HAP-1 (cell line): ENCODE measurements at regions not wholly inside any gene's neighbourhood (a gene's known extent, or its start where the extent isn't known, plus 50 kb on each side); places are given as distances from the start of the nearest gene placed in this dataset.

Experiments used
- DNase-seq, 2 experiments: peaks; one replicate each; pipeline ENCODE4 v3.0.0-alpha.2; 2016 to 2020; ENCODE audit warnings: low spot score in 2 of 2
- H3K27me3 ChIP-seq: fragments of 250-450 bp; sonication (Bioruptor Pico); 2 replicates; pipeline ENCODE4 v1.5.1; 2020; ENCODE audit warnings: low read depth, mild to moderate bottlenecking, moderate library complexity
- H3K36me3 ChIP-seq: fragments of 250-450 bp; sonication (Bioruptor Pico); replicated peaks from 2 replicates; pipeline ENCODE4 v1.5.1; 2020; ENCODE audit warnings: mild to moderate bottlenecking
- H3K4me1 ChIP-seq: fragments of 250-450 bp; sonication (Bioruptor Pico); 2 replicates; pipeline ENCODE4 v1.5.1; 2020; ENCODE audit warnings: mild to moderate bottlenecking
- H3K4me3 ChIP-seq: fragments of 250-450 bp; sonication (Bioruptor Pico); 2 replicates; pipeline ENCODE4 v1.5.1; 2020; ENCODE audit warnings: mild to moderate bottlenecking, moderate library complexity
- H3K9me3 ChIP-seq: fragments of 250-450 bp; sonication (Bioruptor Pico); 2 replicates; pipeline ENCODE4 v1.5.1; 2020; ENCODE audit warnings: mild to moderate bottlenecking, moderate library complexity
- in situ Hi-C: fragments of 300-500 bp; cut with MboI; formaldehyde crosslinking; loops from 3 replicates; pipeline ENCODE4 v1.14.3; 2020; ENCODE audit warnings: low sequenced_read_pairs, inconsistent platforms, mixed read lengths

DNA sequence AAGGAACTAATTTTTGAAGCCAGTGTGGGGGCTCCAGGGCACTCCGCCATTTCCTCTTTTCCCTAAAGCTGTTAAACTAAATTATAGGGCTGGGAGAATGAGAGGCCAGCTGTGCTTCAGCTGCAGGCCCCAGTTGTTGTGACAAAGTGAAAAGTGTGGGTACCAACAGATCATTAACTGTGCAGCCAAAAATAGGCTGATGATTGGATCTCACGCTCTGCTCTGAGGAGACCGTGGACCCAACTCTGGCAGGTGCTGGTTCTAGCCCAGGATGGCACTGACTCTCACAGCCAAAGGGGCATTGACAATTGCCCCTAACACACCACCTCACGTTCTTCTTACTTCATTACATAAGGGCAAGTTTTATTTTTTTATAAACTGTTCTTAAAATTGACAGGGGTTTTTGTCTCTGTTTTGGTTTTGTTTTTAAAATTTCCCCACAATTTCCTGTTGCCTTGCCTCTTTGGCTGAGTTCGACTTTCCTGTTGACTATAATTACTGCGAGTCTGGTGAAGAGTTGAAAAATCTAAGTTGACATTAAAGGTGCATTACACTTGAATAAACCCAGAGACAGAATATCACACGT lies 391.0 kb downstream of the FGF9 start:
- no peaks in the 10 kb centered on the region for H3K4me1 ChIP-seq
- in situ Hi-C loops = no loop called here
- no peaks in the 10 kb centered on the region for H3K27me3 ChIP-seq
- peaks cover 2% of the 10 kb centered on the region; the same call in 1 of the 2 replicates for H3K9me3 ChIP-seq
- no peaks in the 10 kb centered on the region for H3K36me3 ChIP-seq
- H3K4me3 ChIP-seq = no peak overlapping the region
- no peak for DNase-seq

DNA sequence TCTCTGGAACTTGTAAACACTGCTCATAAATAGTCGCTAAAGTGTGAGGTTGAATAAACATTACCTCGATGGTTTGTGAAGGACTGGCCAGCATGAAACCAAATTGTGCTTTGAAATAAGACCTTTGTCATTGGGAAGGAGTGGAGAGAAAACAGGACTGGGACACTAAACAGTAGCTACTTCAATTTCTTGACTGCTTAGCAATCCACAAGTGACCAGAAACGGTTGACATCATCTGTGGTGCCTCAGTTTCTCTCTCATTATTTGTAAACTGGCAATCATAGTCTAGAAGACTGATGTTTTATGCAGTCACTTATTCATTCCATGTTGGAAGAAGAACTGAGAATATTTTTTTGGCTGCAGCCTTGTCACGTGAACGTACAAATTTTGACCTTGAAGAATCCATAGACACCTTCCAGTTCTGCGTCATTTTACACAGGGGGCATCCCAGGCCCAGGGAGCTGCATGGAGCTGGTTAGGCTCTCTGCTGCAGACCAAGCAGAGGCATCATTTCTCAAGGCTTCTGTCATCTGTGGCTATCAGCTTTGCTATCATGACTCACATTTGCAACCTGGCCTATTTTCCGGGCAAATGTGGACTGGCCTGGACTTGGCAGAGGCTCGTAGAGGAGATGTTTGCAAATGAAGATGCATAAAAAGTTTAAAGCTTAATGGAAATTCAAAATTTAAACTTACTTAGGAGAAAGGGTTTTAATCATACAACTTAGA lies 391.8 kb downstream of the FGF9 start:
- DNase-seq = no peak
- in situ Hi-C loops = no loop called here

DNA sequence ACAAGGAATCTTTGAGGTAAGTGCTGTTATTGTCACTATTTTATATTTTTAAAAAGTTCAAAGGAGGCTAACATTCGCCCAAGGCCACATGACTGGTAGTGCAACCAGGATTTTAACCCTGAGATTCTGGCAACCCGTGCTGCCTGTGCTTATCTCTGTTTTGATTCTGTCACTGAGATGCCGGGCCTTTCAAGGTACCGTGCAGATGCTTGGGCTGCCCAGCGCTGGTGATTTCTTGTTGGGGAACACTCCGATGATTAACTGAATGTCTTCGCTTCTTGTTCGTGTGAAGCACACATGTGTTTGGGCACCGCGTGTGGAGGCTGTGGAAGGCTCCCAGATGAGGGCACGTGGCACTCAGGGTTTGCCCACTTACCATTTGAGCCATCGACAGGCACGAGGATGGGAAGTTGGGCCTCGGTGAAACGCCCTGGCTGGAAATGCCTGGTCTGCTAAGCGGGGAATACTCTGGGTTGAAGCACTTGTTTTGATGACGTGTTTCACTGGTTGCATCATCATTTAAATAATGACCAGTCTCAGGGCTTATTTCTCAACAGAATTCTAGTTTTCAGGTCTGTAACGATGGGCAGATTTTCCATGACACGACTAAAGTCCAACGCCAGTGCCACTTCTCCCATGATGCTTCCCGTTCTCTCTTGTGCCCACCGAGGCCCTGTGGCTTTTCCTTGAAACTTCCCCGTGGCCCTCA lies 392.7 kb downstream of the FGF9 start:
- H3K4me3 ChIP-seq = no peak overlapping the region
- H3K36me3 ChIP-seq = no peaks in the 10 kb centered on the region
- no peaks in the 10 kb centered on the region for H3K27me3 ChIP-seq
- no peaks in the 10 kb centered on the region for H3K4me1 ChIP-seq
- peaks cover 4% of the 10 kb centered on the region; the same call in 1 of the 2 replicates for H3K9me3 ChIP-seq
- no peak for DNase-seq
- in situ Hi-C loops = no loop called here

More for the DNA sequence above, 391.8 kb downstream of the FGF9 start:
- no peaks in the 10 kb centered on the region for H3K9me3 ChIP-seq
- no peaks in the 10 kb centered on the region for H3K4me1 ChIP-seq
- no peak overlapping the region for H3K4me3 ChIP-seq
- no peaks in the 10 kb centered on the region for H3K36me3 ChIP-seq
- H3K27me3 ChIP-seq = no peaks in the 10 kb centered on the region

DNA sequence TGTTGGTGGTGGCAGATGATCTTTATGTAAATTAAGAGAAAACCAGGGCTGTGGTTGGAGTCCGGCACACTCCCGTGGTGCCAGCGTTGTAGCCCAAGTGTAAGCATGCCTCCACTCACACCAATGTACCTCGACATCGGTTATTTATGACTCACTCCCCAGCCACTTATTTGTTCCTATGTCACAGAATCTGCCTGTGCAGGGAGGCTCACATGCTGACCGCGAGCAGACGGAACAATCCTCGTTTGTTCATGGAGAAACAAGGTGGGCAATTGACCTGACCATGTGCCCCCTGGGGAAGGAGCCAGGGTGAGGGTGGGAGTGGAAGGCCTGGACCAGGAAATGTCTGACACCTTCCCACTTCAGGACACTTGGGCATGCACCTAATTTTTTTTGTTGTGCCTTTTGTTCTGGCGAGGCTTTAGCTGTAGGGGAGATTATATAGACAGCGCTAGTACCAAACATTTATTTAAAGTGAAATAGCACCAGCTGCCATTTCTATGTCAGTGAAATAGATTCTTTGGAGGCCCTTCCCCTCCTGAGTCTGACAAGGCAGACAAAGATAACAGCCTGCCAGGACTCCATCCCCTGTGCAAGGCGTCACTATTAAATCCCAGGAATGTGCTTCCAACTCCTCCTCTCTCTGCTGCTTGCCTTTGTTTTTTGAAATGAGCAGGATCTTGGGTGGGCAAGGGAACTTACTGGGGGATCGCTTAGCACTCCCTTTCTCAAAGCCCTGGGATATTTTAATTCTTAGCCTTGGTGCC lies 394.2 kb downstream of the FGF9 start:
- peaks cover 4% of the 10 kb centered on the region; the same call in 1 of the 2 replicates for H3K9me3 ChIP-seq
- H3K27me3 ChIP-seq = no peaks in the 10 kb centered on the region
- no peaks in the 10 kb centered on the region for H3K36me3 ChIP-seq
- H3K4me3 ChIP-seq = no peak overlapping the region
- H3K4me1 ChIP-seq = no peaks in the 10 kb centered on the region
- DNase-seq = no peak
- in situ Hi-C loops = no loop called here

DNA sequence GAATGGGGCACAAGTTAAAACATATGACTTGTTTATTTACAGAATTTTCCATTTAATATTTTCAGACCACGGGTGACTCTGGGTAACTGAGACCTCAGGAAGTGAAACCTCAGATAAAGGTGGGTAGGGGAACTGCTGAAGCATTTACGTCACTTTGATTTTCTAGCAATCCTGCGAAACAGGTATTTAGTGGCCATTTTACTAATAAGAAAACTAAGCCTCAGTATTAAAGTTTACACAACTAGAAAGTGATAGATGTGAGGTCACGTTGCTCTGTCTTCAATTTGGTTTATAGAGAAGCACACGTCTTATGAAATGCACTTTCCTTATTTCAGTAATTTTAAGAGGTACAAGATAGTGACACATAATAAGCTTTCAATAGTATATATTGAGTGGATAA lies 402.8 kb downstream of the FGF9 start:
- Histone ChIP-seq H3K36me3 (no peaks in the 10 kb centered on the region), H3K9me3 (no peaks in the 10 kb centered on the region; the same call in 1 of the 2 replicates)
- no peak for DNase-seq

DNA sequence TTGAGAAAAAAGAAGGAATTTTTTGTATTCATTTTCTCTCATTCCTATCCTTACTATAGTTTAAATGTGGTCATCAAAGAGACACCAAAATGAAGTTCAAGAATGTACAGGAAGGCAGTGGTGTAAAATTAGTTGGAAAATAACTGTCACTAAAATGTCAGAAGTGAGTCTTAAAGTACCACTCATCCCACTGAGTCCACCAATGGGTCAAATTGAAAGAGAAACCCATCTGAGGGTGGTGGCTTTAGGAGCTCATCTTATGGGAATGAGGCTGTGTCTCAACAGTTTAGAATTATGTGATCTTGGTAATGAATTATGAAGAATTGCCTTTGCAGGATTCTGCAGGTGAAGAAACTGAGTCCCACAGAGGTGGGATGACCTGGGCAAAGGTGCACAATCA lies 403.5 kb downstream of the FGF9 start:
- Histone ChIP-seq H3K36me3 (no peaks in the 10 kb centered on the region), H3K9me3 (no peaks in the 10 kb centered on the region; the same call in 1 of the 2 replicates), H3K4me1 (no peaks in the 10 kb centered on the region), H3K4me3 (no peak overlapping the region), H3K27me3 (no peaks in the 10 kb centered on the region)
- in situ Hi-C loops = no loop called here
- no peak for DNase-seq

More for the DNA sequence above, 402.8 kb downstream of the FGF9 start:
- Histone ChIP-seq H3K27me3 (no peaks in the 10 kb centered on the region), H3K4me3 (no peak overlapping the region), H3K4me1 (no peaks in the 10 kb centered on the region)
- in situ Hi-C loops = no loop called here

DNA sequence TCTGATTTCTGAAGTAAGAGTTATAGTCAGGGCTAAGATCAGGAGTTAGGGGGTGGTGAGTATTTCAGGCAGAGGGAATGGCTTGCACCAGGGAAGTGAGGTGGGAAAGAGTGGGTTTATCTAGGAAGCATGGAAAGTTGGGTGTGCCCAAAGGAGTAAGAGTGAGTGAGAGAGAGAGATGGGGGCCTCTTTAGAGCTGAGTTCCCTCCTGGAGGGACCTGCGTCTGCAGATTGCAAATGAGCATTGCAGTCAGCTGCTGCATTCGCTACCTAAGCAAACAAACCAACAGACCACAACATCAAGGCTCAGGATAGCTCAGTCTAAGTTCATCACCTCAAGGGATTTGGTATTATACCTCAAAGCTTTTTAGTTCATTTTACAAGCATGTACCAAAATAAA lies 405.8 kb downstream of the FGF9 start:
- H3K4me3 ChIP-seq = no peak overlapping the region
- in situ Hi-C loops = no loop called here
- H3K9me3 ChIP-seq = no peaks in the 10 kb centered on the region; the same call in 1 of the 2 replicates

DNA sequence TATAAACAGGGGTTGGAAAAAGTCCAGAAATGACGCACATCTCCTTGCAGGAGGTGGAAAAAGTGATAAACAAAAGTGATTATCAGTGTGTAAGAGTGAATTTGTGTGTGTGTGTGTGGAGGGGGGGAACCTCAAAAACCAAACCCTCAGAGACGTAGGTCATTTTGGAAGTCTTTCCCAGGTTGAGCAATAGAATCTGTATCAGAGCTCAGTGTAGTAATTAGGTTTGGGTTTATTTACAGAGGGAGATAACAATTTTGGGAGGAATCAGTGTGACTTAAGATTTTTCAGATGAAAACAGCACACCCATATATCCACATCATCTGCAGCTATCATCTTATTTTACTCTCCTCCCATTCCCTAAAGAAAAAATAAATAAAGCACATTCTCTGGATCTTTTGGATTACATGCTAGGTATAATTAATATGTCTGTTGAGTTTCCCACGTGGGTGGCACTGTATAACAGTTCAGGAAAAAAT lies 406.4 kb downstream of the FGF9 start:
- H3K4me3 ChIP-seq = no peak overlapping the region
- no peaks in the 10 kb centered on the region for H3K27me3 ChIP-seq
- no peak for DNase-seq
- no peaks in the 10 kb centered on the region for H3K4me1 ChIP-seq
- no peaks in the 10 kb centered on the region for H3K36me3 ChIP-seq
- peaks cover 2% of the 10 kb centered on the region; the same call in 1 of the 2 replicates for H3K9me3 ChIP-seq
- in situ Hi-C loops = no loop called here

More for the DNA sequence above, 405.8 kb downstream of the FGF9 start:
- Histone ChIP-seq H3K27me3 (no peaks in the 10 kb centered on the region), H3K36me3 (no peaks in the 10 kb centered on the region), H3K4me1 (no peaks in the 10 kb centered on the region)
- DNase-seq = no peak

DNA sequence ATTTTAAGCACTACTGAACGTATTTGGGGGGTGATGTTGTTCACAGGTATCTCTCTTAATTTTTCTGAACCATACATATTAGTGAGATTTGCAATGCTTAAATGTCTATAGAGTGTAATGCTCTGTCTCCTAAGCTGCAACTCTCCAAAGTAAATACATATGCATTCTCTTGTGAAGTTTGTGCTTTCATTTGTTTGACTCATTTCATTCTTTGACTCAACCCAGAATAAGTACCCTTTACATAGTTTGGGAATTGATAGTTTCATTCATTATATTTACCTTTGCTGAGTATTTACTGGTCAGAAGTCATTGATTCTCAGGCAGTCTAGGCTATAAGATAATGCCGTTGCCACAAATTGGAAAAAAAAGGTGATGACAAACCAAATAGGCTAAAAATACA lies 406.9 kb downstream of the FGF9 start:
- no peak for DNase-seq
- Histone ChIP-seq H3K4me1 (no peaks in the 10 kb centered on the region), H3K36me3 (no peaks in the 10 kb centered on the region), H3K9me3 (peaks cover 2% of the 10 kb centered on the region; the same call in 1 of the 2 replicates), H3K4me3 (no peak overlapping the region), H3K27me3 (no peaks in the 10 kb centered on the region)
- in situ Hi-C loops = no loop called here

DNA sequence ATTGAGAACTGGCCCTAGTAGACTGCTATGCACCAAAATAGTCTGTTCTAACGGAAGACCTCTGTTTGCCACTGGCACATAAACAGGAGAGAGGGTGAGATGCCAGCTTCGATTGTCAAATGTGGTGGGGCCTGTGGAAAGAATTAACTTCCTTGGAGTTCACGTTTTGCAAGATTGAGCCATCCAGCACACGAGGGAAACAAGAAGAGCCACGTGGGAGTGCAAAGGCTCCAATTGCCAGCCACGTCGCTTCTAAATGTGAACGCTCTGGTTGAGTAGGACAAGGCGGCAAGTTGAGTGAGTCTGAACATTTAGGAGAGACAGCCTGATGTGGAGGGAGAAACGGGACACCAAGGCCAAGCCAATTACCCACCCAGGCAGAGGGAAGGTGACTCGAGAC lies 409.1 kb downstream of the FGF9 start:
- Histone ChIP-seq H3K4me1 (no peaks in the 10 kb centered on the region), H3K4me3 (no peak overlapping the region), H3K36me3 (no peaks in the 10 kb centered on the region), H3K9me3 (peaks cover 2% of the 10 kb centered on the region; the same call in 1 of the 2 replicates), H3K27me3 (no peaks in the 10 kb centered on the region)
- in situ Hi-C loops = no loop called here
- DNase-seq = no peak

DNA sequence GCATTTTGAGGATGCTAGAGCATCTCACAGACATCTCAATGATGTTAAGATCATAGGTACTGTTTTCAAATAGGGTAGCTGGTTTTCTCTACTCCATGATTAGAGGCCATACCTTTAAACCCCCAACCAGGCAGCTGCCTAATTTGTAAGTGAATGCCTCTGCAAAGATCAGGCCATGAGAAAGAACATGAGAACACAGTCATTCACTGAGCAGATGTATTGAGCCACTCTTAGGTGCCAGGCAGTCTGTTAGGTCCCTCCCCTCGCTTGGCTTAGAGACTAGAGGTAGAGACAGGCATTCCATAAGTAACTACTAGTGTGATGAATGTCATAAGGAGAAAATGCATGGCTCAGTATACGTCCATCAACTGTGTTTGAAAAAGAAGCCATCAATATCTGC lies 410.0 kb downstream of the FGF9 start:
- Histone ChIP-seq H3K4me1 (no peaks in the 10 kb centered on the region), H3K36me3 (no peaks in the 10 kb centered on the region), H3K9me3 (peaks cover 4% of the 10 kb centered on the region; the same call in 1 of the 2 replicates), H3K4me3 (no peak overlapping the region), H3K27me3 (no peaks in the 10 kb centered on the region)
- in situ Hi-C loops = no loop called here
- DNase-seq = no peak

DNA sequence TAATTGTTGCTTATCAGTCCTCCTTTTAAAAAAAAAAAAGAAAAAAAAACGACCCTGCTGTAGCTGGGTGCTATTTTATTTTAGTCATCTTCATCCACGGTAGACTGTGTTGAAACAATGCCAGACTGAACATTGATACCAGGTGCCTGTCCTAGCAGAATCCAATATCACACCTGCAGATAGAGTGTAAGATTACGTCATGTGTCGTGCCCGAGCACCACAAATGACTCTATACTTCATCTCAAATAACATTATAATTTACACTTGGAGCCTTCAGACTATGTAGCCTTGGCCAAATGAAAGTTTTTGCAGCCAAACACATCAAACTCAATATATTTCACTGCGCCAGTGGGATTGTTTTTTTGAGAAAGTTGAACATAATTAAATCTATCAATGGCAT lies 410.6 kb downstream of the FGF9 start:
- no peak overlapping the region for H3K4me3 ChIP-seq
- in situ Hi-C loops = no loop called here
- DNase-seq = no peak
- H3K9me3 ChIP-seq = peaks cover 4% of the 10 kb centered on the region; the same call in 1 of the 2 replicates
- no peaks in the 10 kb centered on the region for H3K4me1 ChIP-seq
- H3K27me3 ChIP-seq = no peaks in the 10 kb centered on the region
- H3K36me3 ChIP-seq = no peaks in the 10 kb centered on the region

DNA sequence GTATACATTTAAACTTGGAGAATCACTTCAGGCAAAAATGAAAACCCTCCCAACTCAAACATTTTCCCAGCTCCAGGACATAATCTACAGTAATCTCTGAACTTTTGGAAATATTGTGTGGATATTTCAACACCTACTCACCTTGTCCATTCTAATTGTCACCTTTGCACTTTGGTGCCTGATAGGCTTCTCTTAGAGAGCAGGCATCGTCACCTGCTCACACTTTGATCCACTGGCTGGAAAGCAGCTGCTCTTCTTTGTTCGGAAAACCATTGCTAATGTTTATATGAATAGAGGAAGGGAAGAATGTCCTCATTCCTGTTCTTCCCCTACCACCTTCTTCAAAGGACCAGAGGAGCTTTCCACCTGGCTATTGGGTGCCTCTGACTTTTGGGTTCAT lies 411.2 kb downstream of the FGF9 start:
- Histone ChIP-seq H3K4me3 (no peak overlapping the region), H3K4me1 (no peaks in the 10 kb centered on the region), H3K9me3 (0 out of 2 replicates have a peak, but pooled peaks cover 4% of the 10 kb centered on the region), H3K36me3 (no peaks in the 10 kb centered on the region), H3K27me3 (no peaks in the 10 kb centered on the region)
- in situ Hi-C loops = no loop called here
- no peak for DNase-seq
